Natural killer cell (primary cell): ENCODE measurements at regions not wholly inside any gene's neighbourhood (a gene's known extent, or its start where the extent isn't known, plus 50 kb on each side); places are given as distances from the start of the nearest gene placed in this dataset.

Experiments used
- ATAC-seq, 3 donors: fragments of 150-1000 bp in 2 of 3; fragments of 200-7000 bp in 1 of 3; cut with Tn5 transposase; 1 replicate in 1 of 3; 2 replicates in 2 of 3; pipeline ENCODE4 v1.10.0; 2021; ENCODE audit warnings: mild to moderate bottlenecking in 2 of 3, moderate library complexity in 2 of 3
- DNase-seq, 2 donors: peaks; one replicate each; pipeline versions ENCODE4 v3.0.0 to v3.0.0-alpha.2; 2013 to 2021; ENCODE audit warnings: mixed read lengths in 1 of 2
- H3K27ac ChIP-seq: one replicate; pipeline ENCODE4 v1.5.1; 2013; ENCODE audit warnings: mild to moderate bottlenecking, low read length
- H3K27me3 ChIP-seq: one replicate; pipeline ENCODE4 v1.6.1; 2013; ENCODE audit warnings: low read length; ENCODE audit not compliant: control insufficient read depth, insufficient read depth
- H3K36me3 ChIP-seq: one replicate; pipeline ENCODE4 v1.6.1; 2013; ENCODE audit warnings: low read length; ENCODE audit not compliant: control insufficient read depth, insufficient read depth
- H3K4me1 ChIP-seq: one replicate; pipeline ENCODE4 v1.6.1; 2013; ENCODE audit warnings: low read length; ENCODE audit not compliant: control insufficient read depth, insufficient read depth
- H3K4me3 ChIP-seq: one replicate; pipeline ENCODE4 v1.5.1; 2013; ENCODE audit warnings: low read length
- H3K9me3 ChIP-seq: one replicate; pipeline ENCODE4 v1.6.1; 2013; ENCODE audit warnings: low read length; ENCODE audit not compliant: control insufficient read depth, insufficient read depth
- H3K27ac Mint-ChIP-seq, 2 donors: one replicate each; pipeline ENCODE4 v1.8.0; 2022; ENCODE audit warnings: mild to moderate bottlenecking in 2 of 2, mixed read lengths in 2 of 2, moderate library complexity in 1 of 2
- H3K27me3 Mint-ChIP-seq, 2 donors: one replicate each; pipeline ENCODE4 v1.8.0; 2022; ENCODE audit warnings: low read depth in 2 of 2, mixed read lengths in 2 of 2
- H3K36me3 Mint-ChIP-seq: one replicate; pipeline ENCODE4 v1.8.0; 2022; ENCODE audit warnings: mixed read lengths
- H3K4me1 Mint-ChIP-seq, 2 donors: one replicate each; pipeline ENCODE4 v1.8.0; 2022; ENCODE audit warnings: mixed read lengths in 2 of 2
- H3K4me3 Mint-ChIP-seq: one replicate; pipeline ENCODE4 v1.8.0; 2022; ENCODE audit warnings: mild to moderate bottlenecking, moderate library complexity, mixed read lengths
- H3K9me3 Mint-ChIP-seq, 2 donors: one replicate each; pipeline ENCODE4 v1.8.0; 2022; ENCODE audit warnings: mixed read lengths in 2 of 2
- WGBS: methylation state at CpG from one replicate; pipeline ENCODE4 v1.1.7; 2013; ENCODE audit warnings: missing lambda C conversion rate; ENCODE audit not compliant: insufficient coverage; 5-methylcytosine and 5-hydroxymethylcytosine counted together
- intact Hi-C: fragments of 100-400 bp; cut with micrococcal nuclease; formaldehyde crosslinking; loops from one replicate; pipeline ENCODE4 v1.14.2; 2022
- TF ChIP-seq, protein P1 (sequence below): fragments of 200-600 bp; IDR thresholded peaks from one replicate; pipeline ENCODE4 v1.8.0; 2022; ENCODE audit warnings: antibody characterized with exemption

DNA sequence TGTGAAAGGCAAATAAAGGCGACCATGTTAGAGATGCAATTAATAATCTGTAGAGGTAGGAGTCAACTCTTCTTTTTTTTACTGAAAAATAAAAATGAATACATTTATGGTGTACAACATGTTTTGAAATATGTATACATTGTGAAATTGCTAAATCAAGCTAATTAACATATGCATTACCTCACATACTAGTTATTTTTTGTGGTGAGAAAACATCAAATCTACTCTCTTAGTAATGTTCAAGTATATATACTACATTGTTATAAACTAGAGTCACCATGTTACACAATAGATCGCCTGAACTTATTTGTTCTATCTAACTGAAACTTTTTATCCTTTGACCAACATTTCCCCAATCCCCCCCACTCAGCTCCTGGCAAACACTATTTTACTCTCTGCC is 143.2 kb downstream of the POU4F1 start:
- no peak overlapping the region for H3K4me3 ChIP-seq
- intact Hi-C loops: no loop called here
- 88% methylated on average over 1 of the region's 2 CpGs for WGBS

DNA sequence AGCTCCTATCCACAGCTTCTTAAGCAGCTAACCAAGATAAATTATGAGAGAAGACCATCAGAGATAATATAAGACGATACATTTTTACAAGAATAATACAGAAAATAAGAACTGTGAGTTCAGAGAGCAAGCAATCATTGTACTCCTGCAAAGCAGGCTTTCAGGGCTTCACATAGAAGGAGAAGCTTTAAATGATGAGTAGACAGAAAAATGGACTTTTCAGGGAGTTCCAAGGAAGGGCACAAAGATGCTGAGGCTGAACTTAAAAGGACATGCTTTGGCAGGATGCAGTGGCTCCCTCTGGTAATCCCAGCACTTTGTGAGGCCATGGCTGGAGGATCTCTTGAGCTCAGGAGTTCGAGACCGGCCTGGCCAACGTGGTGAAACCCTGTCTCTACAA is 159.5 kb downstream of the POU4F1 start:
- Histone ChIP-seq H3K4me3 (no peak overlapping the region), H3K27me3 (no peaks in the 10 kb centered on the region), H3K36me3 (no peaks in the 10 kb centered on the region), H3K4me1 (no peaks in the 10 kb centered on the region), H3K9me3 (no peaks in the 10 kb centered on the region), H3K27ac (no peak overlapping the region)
- H3K4me3 Mint-ChIP-seq: no peak overlapping the region
- no peaks in the 10 kb centered on the region for H3K4me1 Mint-ChIP-seq
- no peak overlapping the region for H3K27ac Mint-ChIP-seq
- no peak for DNase-seq
- intact Hi-C loops: no loop called here
- ATAC-seq: no peak
- H3K36me3 Mint-ChIP-seq: no peaks in the 10 kb centered on the region
- TF ChIP-seq, protein P1, sequence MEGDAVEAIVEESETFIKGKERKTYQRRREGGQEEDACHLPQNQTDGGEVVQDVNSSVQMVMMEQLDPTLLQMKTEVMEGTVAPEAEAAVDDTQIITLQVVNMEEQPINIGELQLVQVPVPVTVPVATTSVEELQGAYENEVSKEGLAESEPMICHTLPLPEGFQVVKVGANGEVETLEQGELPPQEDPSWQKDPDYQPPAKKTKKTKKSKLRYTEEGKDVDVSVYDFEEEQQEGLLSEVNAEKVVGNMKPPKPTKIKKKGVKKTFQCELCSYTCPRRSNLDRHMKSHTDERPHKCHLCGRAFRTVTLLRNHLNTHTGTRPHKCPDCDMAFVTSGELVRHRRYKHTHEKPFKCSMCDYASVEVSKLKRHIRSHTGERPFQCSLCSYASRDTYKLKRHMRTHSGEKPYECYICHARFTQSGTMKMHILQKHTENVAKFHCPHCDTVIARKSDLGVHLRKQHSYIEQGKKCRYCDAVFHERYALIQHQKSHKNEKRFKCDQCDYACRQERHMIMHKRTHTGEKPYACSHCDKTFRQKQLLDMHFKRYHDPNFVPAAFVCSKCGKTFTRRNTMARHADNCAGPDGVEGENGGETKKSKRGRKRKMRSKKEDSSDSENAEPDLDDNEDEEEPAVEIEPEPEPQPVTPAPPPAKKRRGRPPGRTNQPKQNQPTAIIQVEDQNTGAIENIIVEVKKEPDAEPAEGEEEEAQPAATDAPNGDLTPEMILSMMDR: no peak
- peaks cover 3 to 6% of the 10 kb centered on the region in 2 donors for H3K9me3 Mint-ChIP-seq
- 95% methylated on average over 3 of the region's 4 CpGs for WGBS
- H3K27me3 Mint-ChIP-seq: no peaks in the 10 kb centered on the region

More for the DNA sequence above, 143.2 kb downstream of the POU4F1 start:
- ATAC-seq (no peak), DNase-seq (no peak)
- Histone ChIP-seq H3K36me3 (no peaks in the 10 kb centered on the region), H3K4me1 (no peaks in the 10 kb centered on the region), H3K27me3 (no peaks in the 10 kb centered on the region), H3K9me3 (no peaks in the 10 kb centered on the region), H3K27ac (no peak overlapping the region)
- Mint-ChIP-seq H3K9me3 (peaks cover 4 to 9% of the 10 kb centered on the region in 2 donors), H3K4me1 (no peaks in the 10 kb centered on the region), H3K36me3 (no peaks in the 10 kb centered on the region), H3K27me3 (no peaks in the 10 kb centered on the region), H3K27ac (no peak overlapping the region), H3K4me3 (no peak overlapping the region)
- TF ChIP-seq, protein P1: no peak

GRCh38 chr13:78437781-78438180 is 165.6 kb downstream of the POU4F1 start:
- Mint-ChIP-seq H3K36me3 (no peaks in the 10 kb centered on the region), H3K27me3 (no peaks in the 10 kb centered on the region), H3K27ac (no peak overlapping the region), H3K4me3 (no peak overlapping the region), H3K4me1 (no peaks in the 10 kb centered on the region), H3K9me3 (peaks cover 5 to 6% of the 10 kb centered on the region in 2 donors)
- H3K4me1 ChIP-seq: no peaks in the 10 kb centered on the region
- H3K36me3 ChIP-seq: no peaks in the 10 kb centered on the region
- TF ChIP-seq, protein P1: no peak
- DNase-seq: no peak
- no peak for ATAC-seq
- H3K4me3 ChIP-seq: no peak overlapping the region
- no peaks in the 10 kb centered on the region for H3K9me3 ChIP-seq
- intact Hi-C loops: no loop called here
- 92% methylated on average over 2 of the region's 4 CpGs for WGBS
- H3K27me3 ChIP-seq: no peaks in the 10 kb centered on the region
- H3K27ac ChIP-seq: no peak overlapping the region

- H3K9me3 ChIP-seq: no peaks in the 10 kb centered on the region
- intact Hi-C loops: no loop called here
- H3K4me3 Mint-ChIP-seq: no peak overlapping the region
- DNase-seq: no peak
- no peaks in the 10 kb centered on the region for H3K36me3 ChIP-seq
- no peaks in the 10 kb centered on the region for H3K27me3 ChIP-seq
- no peaks in the 10 kb centered on the region for H3K4me1 Mint-ChIP-seq
- no peak overlapping the region for H3K4me3 ChIP-seq
- no peaks in the 10 kb centered on the region for H3K27me3 Mint-ChIP-seq
- H3K27ac Mint-ChIP-seq: no peak overlapping the region
- H3K27ac ChIP-seq: no peak overlapping the region
- TF ChIP-seq, protein P1: no peak
- ATAC-seq: no peak
- 89% methylated on average over 3 of the region's 3 CpGs for WGBS
- H3K9me3 Mint-ChIP-seq: peaks cover 5% of the 10 kb centered on the region in 2 donors
- H3K4me1 ChIP-seq: no peaks in the 10 kb centered on the region
- H3K36me3 Mint-ChIP-seq: no peaks in the 10 kb centered on the region
Observed at GRCh38 chr13:78436311-78436710, 167.0 kb downstream of the POU4F1 start.
